OCI-LY7 (cell line): ENCODE measurements at regions not wholly inside any gene's neighbourhood (a gene's known extent, or its start where the extent isn't known, plus 50 kb on each side); places are given as distances from the start of the nearest gene placed in this dataset.

ENCODE experiments used
- CTCF ChIP-seq: fragments of 200-600 bp; sonication (generic); conservative IDR thresholded peaks from 2 replicates; pipeline ENCODE4 v1.5.1; 2014; ENCODE audit warnings: mild to moderate bottlenecking, antibody characterized with exemption, low read length, moderate library complexity, mixed read lengths
- EZH2phosphoT487 ChIP-seq: fragments of 200-600 bp; sonication (generic); IDR thresholded peaks from 2 replicates; pipeline ENCODE4 v1.6.1; 2018; ENCODE audit warnings: low read depth, borderline replicate concordance, mild to moderate bottlenecking, mixed run types, antibody characterized with exemption, low read length, moderate library complexity, mixed read lengths

GRCh38 chr6:88342336-88342735 lies 176.2 kb upstream of the CNR1 start:
- no peak for TF ChIP-seq CTCF
- no peak for TF ChIP-seq EZH2phosphoT487
